Superior temporal gyrus (tissue), 1 donor: ENCODE measurements at regions not wholly inside any gene's neighbourhood (a gene's known extent, or its start where the extent isn't known, plus 50 kb on each side); places are given as distances from the start of the nearest gene placed in this dataset.
"Not testable (repeated sequence)": the region's sequence is repeated elsewhere in the genome, so short reads cannot be mapped to it uniquely, and the experiment has no call there.

Experiments
- DNase-seq: peaks from one replicate; pipeline ENCODE4 v3.0.0-alpha.2; 2016; ENCODE audit errors: extremely low spot score

- not testable (repeated sequence) for DNase-seq
These were observed 61.3 kb downstream of the SYF2 start for GRCh38 chr1:25171013-25171412.

GRCh38 chr1:25170439-25170838 lies 61.9 kb downstream of the SYF2 start:
- DNase-seq: no peak

GRCh38 chr1:25169610-25170009 lies 62.7 kb downstream of the SYF2 start:
- DNase-seq: no peak

GRCh38 chr1:25169168-25169567 lies 63.1 kb downstream of the SYF2 start:
- no peak for DNase-seq

GRCh38 chr1:25168193-25169071 lies 63.9 kb downstream of the SYF2 start:
- DNase-seq: no peak

GRCh38 chr1:25167269-25168192 lies 64.8 kb downstream of the SYF2 start:
- peak; percentile 48 for DNase-seq

- DNase-seq: no peak
These were observed 65.5 kb downstream of the SYF2 start for GRCh38 chr1:25166847-25167246.

- no peak for DNase-seq
These were observed 68.3 kb downstream of the SYF2 start for GRCh38 chr1:25163986-25164385.

- DNase-seq: no peak
These were observed 70.3 kb downstream of the SYF2 start for GRCh38 chr1:25161981-25162380.

GRCh38 chr1:25157846-25158245 lies 74.5 kb downstream of the SYF2 start:
- no peak for DNase-seq

GRCh38 chr1:25150985-25151495 lies 81.3 kb downstream of the SYF2 start:
- no peak for DNase-seq

- no peak for DNase-seq
These were observed 83.5 kb downstream of the SYF2 start for GRCh38 chr1:25148673-25149300.

- no peak for DNase-seq
These were observed 85.8 kb downstream of the SYF2 start for GRCh38 chr1:25146451-25146855.

- no peak for DNase-seq
These were observed 86.4 kb downstream of the SYF2 start for GRCh38 chr1:25145775-25146393.

- no peak for DNase-seq
These were observed 92.1 kb downstream of the SYF2 start for GRCh38 chr1:25140073-25140797.

- DNase-seq: no peak
These were observed 94.5 kb downstream of the SYF2 start for GRCh38 chr1:25137521-25138395.

GRCh38 chr1:25137106-25137505 lies 95.2 kb downstream of the SYF2 start:
- DNase-seq: no peak

GRCh38 chr1:25135909-25136308 lies 96.4 kb downstream of the SYF2 start:
- no peak for DNase-seq

- DNase-seq: no peak
These were observed 97.4 kb downstream of the SYF2 start for GRCh38 chr1:25134801-25135461.
